GM18507 (cell line): ENCODE measurements at regions not wholly inside any gene's neighbourhood (a gene's known extent, or its start where the extent isn't known, plus 50 kb on each side); places are given as distances from the start of the nearest gene placed in this dataset.
A peak's percentile ranks its signal among the peaks of the same experiment; 100 is the strongest.
"Not testable (repeated sequence)": the region's sequence is repeated elsewhere in the genome, so short reads cannot be mapped to it uniquely, and the experiment has no call there.

ENCODE experiments used
- DNase-seq: peaks from one replicate; pipeline ENCODE4 v3.0.0; 2011; ENCODE audit warnings: low read depth; ENCODE audit not compliant: insufficient read length; ENCODE audit errors: extremely low spot score
- FAIRE-seq: peaks from 2 replicates; lab custom pipeline; 2011; peaks lifted over from hg19 to GRCh38; lab: Jason Lieb, UNC

- FAIRE-seq: no peak
- no peak for DNase-seq
These were observed 128.5 kb downstream of the SPP2 start for GRCh38 chr2:234179031-234179363.

- DNase-seq (no peak), FAIRE-seq (no peak)
These were observed 128.0 kb downstream of the SPP2 start for GRCh38 chr2:234178330-234179030.

GRCh38 chr2:234175649-234176048, 125.1 kb downstream of the SPP2 start:
- DNase-seq (no peak), FAIRE-seq (no peak)

GRCh38 chr2:234174742-234175141, 124.2 kb downstream of the SPP2 start:
- no peak for DNase-seq
- no peak for FAIRE-seq

GRCh38 chr2:234172532-234172931, 122.0 kb downstream of the SPP2 start:
- DNase-seq: no peak

GRCh38 chr2:234172066-234172465, 121.6 kb downstream of the SPP2 start:
- no peak for DNase-seq
- no peak for FAIRE-seq

More at GRCh38 chr2:234172532-234172931, 122.0 kb downstream of the SPP2 start:
- FAIRE-seq: no peak

- FAIRE-seq: no peak
- no peak for DNase-seq
These were observed 121.2 kb downstream of the SPP2 start for GRCh38 chr2:234171666-234172065.

- FAIRE-seq (no peak), DNase-seq (no peak)
These were observed 119.2 kb downstream of the SPP2 start for GRCh38 chr2:234169674-234170073.

GRCh38 chr2:234168605-234169570, 118.4 kb downstream of the SPP2 start:
- not testable (repeated sequence) for FAIRE-seq, DNase-seq

- DNase-seq (no peak), FAIRE-seq (no peak)
These were observed 116.0 kb downstream of the SPP2 start for GRCh38 chr2:234166531-234166930.

- FAIRE-seq: no peak
- DNase-seq: no peak
These were observed 114.9 kb downstream of the SPP2 start for GRCh38 chr2:234165421-234165820.

- peak; percentile 21 for FAIRE-seq
These were observed 114.3 kb downstream of the SPP2 start for GRCh38 chr2:234164493-234165413.

GRCh38 chr2:234163510-234164045, 113.1 kb downstream of the SPP2 start:
- FAIRE-seq: no peak

More at GRCh38 chr2:234164493-234165413, 114.3 kb downstream of the SPP2 start:
- peak; percentile 15 for DNase-seq

GRCh38 chr2:234162861-234163260, 112.4 kb downstream of the SPP2 start:
- DNase-seq (no peak), FAIRE-seq (no peak)

More at GRCh38 chr2:234163510-234164045, 113.1 kb downstream of the SPP2 start:
- no peak for DNase-seq

GRCh38 chr2:234161932-234162331, 111.4 kb downstream of the SPP2 start:
- DNase-seq (no peak), FAIRE-seq (no peak)

GRCh38 chr2:234158812-234159211, 108.3 kb downstream of the SPP2 start:
- DNase-seq: no peak

GRCh38 chr2:234157817-234158588, 107.5 kb downstream of the SPP2 start:
- DNase-seq (no peak), FAIRE-seq (no peak)

More at GRCh38 chr2:234158812-234159211, 108.3 kb downstream of the SPP2 start:
- no peak for FAIRE-seq

- FAIRE-seq (no peak), DNase-seq (no peak)
These were observed 105.8 kb downstream of the SPP2 start for GRCh38 chr2:234156326-234156725.
